Colonic mucosa (tissue), 4 donors: ENCODE measurements at regions not wholly inside any gene's neighbourhood (a gene's known extent, or its start where the extent isn't known, plus 50 kb on each side); places are given as distances from the start of the nearest gene placed in this dataset.

ENCODE experiments used
- DNase-seq: peaks from one replicate; pipeline ENCODE4 v3.0.0-alpha.2; 2020
- H3K27ac ChIP-seq: fragments of 200-600 bp; one replicate; pipeline ENCODE4 v1.8.0; 2021
- H3K27me3 ChIP-seq: fragments of 200-600 bp; one replicate; pipeline ENCODE4 v1.8.0; 2021
- H3K36me3 ChIP-seq: fragments of 200-600 bp; one replicate; pipeline ENCODE4 v1.8.0; 2021
- H3K4me1 ChIP-seq: fragments of 200-600 bp; one replicate; pipeline ENCODE4 v1.8.0; 2021; ENCODE audit warnings: mild to moderate bottlenecking
- H3K4me3 ChIP-seq: fragments of 200-600 bp; one replicate; pipeline ENCODE4 v1.8.0; 2021
- H3K9ac ChIP-seq, 2 donors: one replicate each; pipeline ENCODE4 v1.7.0; 2013; ENCODE audit warnings: control low read depth in 2 of 2, low read depth in 2 of 2, low read length in 2 of 2
- H3K9me3 ChIP-seq: fragments of 200-600 bp; one replicate; pipeline ENCODE4 v1.8.0; 2021
- CTCF ChIP-seq: fragments of 200-600 bp; IDR thresholded peaks from one replicate; pipeline ENCODE4 v1.8.0; 2022; ENCODE audit warnings: antibody characterized with exemption, mild to moderate bottlenecking
- intact Hi-C: fragments of 100-400 bp; cut with DNase I; formaldehyde crosslinking; loops from one replicate; pipeline ENCODE4 v1.14.1; 2022
- donor health status: healthy.
- donor health status: DM: no; HTN: no; CAD: no.
- donor health status: DM: no; HTN: no; CAD: no.

- DNase-seq, result no peak
- Histone ChIP-seq H3K36me3 (no peaks in the 10 kb centered on the region), H3K27me3 (no peaks in the 10 kb centered on the region), H3K4me3 (no peak overlapping the region), H3K27ac (no peak overlapping the region), H3K9ac (no peak overlapping the region), H3K9me3 (no peaks in the 10 kb centered on the region), H3K4me1 (no peaks in the 10 kb centered on the region)
- no peak for TF ChIP-seq CTCF
- intact Hi-C loops, result no loop called here
These were observed 232.3 kb downstream of the ADGRG6 start for GRCh38 chr6:142534076-142534475.

- H3K9ac ChIP-seq, result no peak overlapping the region
- TF ChIP-seq CTCF, result no peak
- intact Hi-C loops, result no loop called here
These were observed 232.7 kb downstream of the ADGRG6 start for GRCh38 chr6:142534484-142534883.

GRCh38 chr6:142537612-142538478 is 236.0 kb downstream of the ADGRG6 start:
- intact Hi-C loops, result no loop called here
- no peak overlapping the region for H3K4me3 ChIP-seq
- no peak overlapping the region for H3K9ac ChIP-seq
- no peak for TF ChIP-seq CTCF
- no peak overlapping the region for H3K27ac ChIP-seq
- no peaks in the 10 kb centered on the region for H3K36me3 ChIP-seq
- H3K27me3 ChIP-seq, result no peaks in the 10 kb centered on the region
- H3K4me1 ChIP-seq, result no peaks in the 10 kb centered on the region
- no peaks in the 10 kb centered on the region for H3K9me3 ChIP-seq
- DNase-seq, result no peak

More at GRCh38 chr6:142534484-142534883, 232.7 kb downstream of the ADGRG6 start:
- no peak for DNase-seq
- H3K4me1 ChIP-seq, result no peaks in the 10 kb centered on the region
- no peaks in the 10 kb centered on the region for H3K9me3 ChIP-seq
- no peaks in the 10 kb centered on the region for H3K27me3 ChIP-seq
- H3K36me3 ChIP-seq, result no peaks in the 10 kb centered on the region
- no peak overlapping the region for H3K27ac ChIP-seq
- no peak overlapping the region for H3K4me3 ChIP-seq

- peak; percentile 46 for DNase-seq
- H3K27ac ChIP-seq, result no peak overlapping the region
- no peak for TF ChIP-seq CTCF
- H3K27me3 ChIP-seq, result no peaks in the 10 kb centered on the region
- H3K4me3 ChIP-seq, result no peak overlapping the region
- no peaks in the 10 kb centered on the region for H3K36me3 ChIP-seq
- no peaks in the 10 kb centered on the region for H3K4me1 ChIP-seq
- H3K9ac ChIP-seq, result no peak overlapping the region
- H3K9me3 ChIP-seq, result no peaks in the 10 kb centered on the region
- intact Hi-C loops, result no loop called here
These were observed 241.0 kb downstream of the ADGRG6 start for GRCh38 chr6:142542704-142543233.

GRCh38 chr6:142543606-142544005 is 241.8 kb downstream of the ADGRG6 start:
- Histone ChIP-seq H3K27me3 (no peaks in the 10 kb centered on the region), H3K9ac (no peak overlapping the region), H3K36me3 (no peaks in the 10 kb centered on the region), H3K27ac (no peak overlapping the region), H3K4me3 (no peak overlapping the region), H3K4me1 (no peaks in the 10 kb centered on the region), H3K9me3 (no peaks in the 10 kb centered on the region)
- TF ChIP-seq CTCF, result no peak
- DNase-seq, result no peak
- intact Hi-C loops, result no loop called here
